ENCODE measurements at regions not wholly inside any gene's neighbourhood (a gene's known extent, or its start where the extent isn't known, plus 50 kb on each side); places are given as distances from the start of the nearest gene placed in this dataset.

GRCh38 chr11:71075116-71075720, 177.2 kb downstream of the SHANK2 start:
- DNase-seq (ENCODE audit: low read depth), result no peak

- no peak for DNase-seq (ENCODE audit: low read depth)
Measured at GRCh38 chr11:71071736-71072509, 180.5 kb downstream of the SHANK2 start.

- DNase-seq (ENCODE audit: low read depth), result no peak
Measured at GRCh38 chr11:71070490-71071453, 181.6 kb downstream of the SHANK2 start.

GRCh38 chr11:71068963-71069362, 183.4 kb downstream of the SHANK2 start:
- DNase-seq (ENCODE audit: low read depth), result no peak

GRCh38 chr11:71067753-71068152, 184.6 kb downstream of the SHANK2 start:
- DNase-seq (ENCODE audit: low read depth), result no peak

- no peak for DNase-seq (ENCODE audit: low read depth)
Measured at GRCh38 chr11:71066311-71066710, 186.1 kb downstream of the SHANK2 start.

- DNase-seq (ENCODE audit: low read depth), result no peak
Measured at GRCh38 chr11:71065841-71066240, 186.5 kb downstream of the SHANK2 start.

- DNase-seq (ENCODE audit: low read depth), result no peak
Measured at GRCh38 chr11:71064702-71065515, 187.5 kb downstream of the SHANK2 start.

GRCh38 chr11:71064183-71064582, 188.2 kb downstream of the SHANK2 start:
- DNase-seq (ENCODE audit: low read depth), result no peak

GRCh38 chr11:71063129-71063528, 189.2 kb downstream of the SHANK2 start:
- DNase-seq (ENCODE audit: low read depth), result no peak

- no peak for DNase-seq (ENCODE audit: low read depth)
Measured at GRCh38 chr11:71062199-71062598, 190.2 kb downstream of the SHANK2 start.

GRCh38 chr11:71060391-71060791, 192.0 kb downstream of the SHANK2 start:
- DNase-seq (ENCODE audit: low read depth), result no peak

- no peak for DNase-seq (ENCODE audit: low read depth)
Measured at GRCh38 chr11:71059662-71060061, 192.7 kb downstream of the SHANK2 start.

GRCh38 chr11:71055925-71056324, 196.5 kb downstream of the SHANK2 start:
- no peak for DNase-seq (ENCODE audit: low read depth)

Data from stimulated activated CD8-positive, alpha-beta memory T cell treated with anti-CD3 and anti-CD28 coated beads, Interleukin-4, amount 100 ng/mL, for 24 hours (primary cell).